SU-DHL-6 (cell line): ENCODE measurements at regions not wholly inside any gene's neighbourhood (a gene's known extent, or its start where the extent isn't known, plus 50 kb on each side); places are given as distances from the start of the nearest gene placed in this dataset.

Experiments used
- H2AFZ ChIP-seq: fragments of 200-600 bp; sonication (generic); 2 replicates; pipeline ENCODE4 v1.6.1; 2014; ENCODE audit warnings: low read depth, mild to moderate bottlenecking, moderate library complexity, mixed read lengths, antibody characterized with exemption, low read length; ENCODE audit not compliant: severe bottlenecking
- H3F3A ChIP-seq: fragments of 200-600 bp; shearing (Covaris generic); 2 replicates; pipeline ENCODE4 v1.6.0; 2016; ENCODE audit warnings: antibody characterized with exemption, mild to moderate bottlenecking; ENCODE audit not compliant: insufficient read depth
- H3K27ac ChIP-seq: fragments of 200-600 bp; sonication (generic); 2 replicates; pipeline ENCODE4 v1.5.1; 2016; ENCODE audit warnings: low read depth, mild to moderate bottlenecking, low read length, moderate library complexity, mixed read lengths
- H3K27me3 ChIP-seq: fragments of 200-600 bp; sonication (generic), shearing (Covaris generic); 2 replicates; pipeline ENCODE4 v1.6.0; 2014; ENCODE audit warnings: mild to moderate bottlenecking, low read length
- H3K36me3 ChIP-seq: fragments of 200-600 bp; sonication (generic); 2 replicates; pipeline ENCODE4 v1.6.1; 2014; ENCODE audit warnings: mild to moderate bottlenecking, low read length, mixed read lengths
- H3K4me2 ChIP-seq: fragments of 300-600, 200-600 bp; shearing (Covaris generic), sonication (generic); 2 replicates; pipeline ENCODE4 v1.6.0; 2014; ENCODE audit warnings: low read length, low read depth, mild to moderate bottlenecking; ENCODE audit not compliant: poor library complexity, severe bottlenecking
- H3K4me3 ChIP-seq: fragments of 200-600 bp; sonication (generic); 2 replicates; pipeline ENCODE4 v1.5.1; 2014; ENCODE audit warnings: antibody characterized with exemption, low read length, mild to moderate bottlenecking, mixed read lengths; ENCODE audit not compliant: insufficient read depth, poor library complexity, severe bottlenecking
- H3K79me2 ChIP-seq: fragments of 200-600 bp; sonication (generic); 2 replicates; pipeline ENCODE4 v1.6.1; 2014; ENCODE audit warnings: mild to moderate bottlenecking, low read length, moderate library complexity; ENCODE audit not compliant: insufficient read depth
- H3K9ac ChIP-seq: fragments of 200-600 bp; sonication (generic); 2 replicates; pipeline ENCODE4 v1.7.0; 2014; ENCODE audit warnings: mild to moderate bottlenecking, low read length
- H3K9me2 ChIP-seq: fragments of 200-600 bp; sonication (generic); replicated peaks from 2 replicates; pipeline ENCODE4 v1.6.1; 2014; ENCODE audit warnings: low read length; ENCODE audit not compliant: insufficient read depth
- H3K9me3 ChIP-seq: fragments of 200-600 bp; sonication (generic); 2 replicates; pipeline ENCODE4 v1.6.1; 2014; ENCODE audit warnings: low read length, mixed read lengths; ENCODE audit not compliant: insufficient read depth
- H4K20me1 ChIP-seq: fragments of 200-600 bp; sonication (generic); 2 replicates; pipeline ENCODE4 v1.6.1; 2014; ENCODE audit warnings: low read depth, mild to moderate bottlenecking, antibody characterized with exemption, low read length, moderate library complexity, mixed read lengths
- EZH2phosphoT487 ChIP-seq: fragments of 200-600 bp; sonication (generic), shearing (Covaris generic); conservative IDR thresholded peaks from 2 replicates; pipeline ENCODE4 v1.6.1; 2018; ENCODE audit warnings: mild to moderate bottlenecking, antibody characterized with exemption, low read length, moderate library complexity, mixed read lengths
- TF ChIP-seq, protein P1 (sequence below): fragments of 200-600 bp; sonication (generic); IDR thresholded peaks from one replicate; pipeline ENCODE4 v1.5.1; 2017; ENCODE audit warnings: antibody characterized with exemption, mild to moderate bottlenecking, low read length, moderate library complexity; ENCODE audit not compliant: insufficient read depth, poor library complexity, severe bottlenecking

DNA sequence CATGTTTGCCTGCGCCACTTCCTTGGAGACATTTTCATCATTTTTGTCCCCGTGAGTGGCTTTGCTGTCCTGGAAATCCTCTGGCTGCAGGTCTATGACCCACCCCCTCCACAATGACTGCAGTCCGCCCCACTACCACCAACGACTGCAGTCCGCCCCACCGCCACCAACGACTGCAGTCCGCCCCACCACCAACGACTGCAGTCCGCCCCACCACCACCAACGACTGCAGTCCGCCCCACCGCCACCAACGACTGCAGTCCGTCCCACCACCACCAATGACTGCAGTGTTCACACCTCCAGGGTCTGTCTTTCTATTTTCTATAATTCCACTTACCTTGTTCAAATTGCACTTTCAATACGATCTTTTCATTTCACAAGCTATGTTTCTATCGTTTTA lies 820.7 kb upstream of the SALL3 start:
- TF ChIP-seq EZH2phosphoT487 = no peak
- TF ChIP-seq, protein P1, sequence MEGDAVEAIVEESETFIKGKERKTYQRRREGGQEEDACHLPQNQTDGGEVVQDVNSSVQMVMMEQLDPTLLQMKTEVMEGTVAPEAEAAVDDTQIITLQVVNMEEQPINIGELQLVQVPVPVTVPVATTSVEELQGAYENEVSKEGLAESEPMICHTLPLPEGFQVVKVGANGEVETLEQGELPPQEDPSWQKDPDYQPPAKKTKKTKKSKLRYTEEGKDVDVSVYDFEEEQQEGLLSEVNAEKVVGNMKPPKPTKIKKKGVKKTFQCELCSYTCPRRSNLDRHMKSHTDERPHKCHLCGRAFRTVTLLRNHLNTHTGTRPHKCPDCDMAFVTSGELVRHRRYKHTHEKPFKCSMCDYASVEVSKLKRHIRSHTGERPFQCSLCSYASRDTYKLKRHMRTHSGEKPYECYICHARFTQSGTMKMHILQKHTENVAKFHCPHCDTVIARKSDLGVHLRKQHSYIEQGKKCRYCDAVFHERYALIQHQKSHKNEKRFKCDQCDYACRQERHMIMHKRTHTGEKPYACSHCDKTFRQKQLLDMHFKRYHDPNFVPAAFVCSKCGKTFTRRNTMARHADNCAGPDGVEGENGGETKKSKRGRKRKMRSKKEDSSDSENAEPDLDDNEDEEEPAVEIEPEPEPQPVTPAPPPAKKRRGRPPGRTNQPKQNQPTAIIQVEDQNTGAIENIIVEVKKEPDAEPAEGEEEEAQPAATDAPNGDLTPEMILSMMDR = no peak
- no peaks in the 10 kb centered on the region for H3K9me3 ChIP-seq
- no peaks in the 10 kb centered on the region; the same call in 1 of the 2 replicates for H3K27me3 ChIP-seq
- no peaks in the 10 kb centered on the region for H3K79me2 ChIP-seq
- no peaks in the 10 kb centered on the region for H3F3A ChIP-seq
- no peak overlapping the region for H3K4me2 ChIP-seq
- no peak overlapping the region for H3K27ac ChIP-seq
- no peak overlapping the region for H3K9ac ChIP-seq
- no peaks in the 10 kb centered on the region for H3K9me2 ChIP-seq
- H3K36me3 ChIP-seq = no peaks in the 10 kb centered on the region
- no peak overlapping the region for H2AFZ ChIP-seq
- H4K20me1 ChIP-seq = no peaks in the 10 kb centered on the region
- H3K4me3 ChIP-seq = no peak overlapping the region

DNA sequence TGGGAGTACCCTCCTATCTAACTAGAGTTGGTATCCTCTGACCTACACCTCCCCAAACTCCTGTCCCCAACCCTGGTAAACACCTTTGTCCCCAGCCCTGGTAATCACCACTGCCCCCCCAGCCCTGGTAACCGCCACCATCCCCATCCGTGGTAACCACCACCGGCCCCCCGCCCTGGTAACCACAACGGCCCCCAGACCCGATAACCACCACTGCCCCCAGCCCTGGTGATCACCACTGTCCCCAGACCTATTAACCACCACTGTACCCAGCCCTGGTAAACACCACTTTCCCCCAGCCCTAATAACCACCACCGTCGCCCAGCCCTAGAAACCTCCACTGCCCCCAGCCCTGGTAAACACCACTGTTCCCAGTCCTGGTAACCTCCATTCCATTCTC lies 820.2 kb upstream of the SALL3 start:
- H3K79me2 ChIP-seq = no peaks in the 10 kb centered on the region
- no peaks in the 10 kb centered on the region for H4K20me1 ChIP-seq
- no peak for TF ChIP-seq EZH2phosphoT487
- TF ChIP-seq, protein P1 = no peak
- H3K9me3 ChIP-seq = no peaks in the 10 kb centered on the region
- H3F3A ChIP-seq = no peaks in the 10 kb centered on the region
- H3K4me2 ChIP-seq = no peak overlapping the region
- H3K36me3 ChIP-seq = no peaks in the 10 kb centered on the region
- no peak overlapping the region for H3K27ac ChIP-seq
- no peak overlapping the region for H3K4me3 ChIP-seq
- H3K9ac ChIP-seq = no peak overlapping the region
- H2AFZ ChIP-seq = no peak overlapping the region
- no peaks in the 10 kb centered on the region for H3K9me2 ChIP-seq
- H3K27me3 ChIP-seq = no peaks in the 10 kb centered on the region; the same call in 1 of the 2 replicates

DNA sequence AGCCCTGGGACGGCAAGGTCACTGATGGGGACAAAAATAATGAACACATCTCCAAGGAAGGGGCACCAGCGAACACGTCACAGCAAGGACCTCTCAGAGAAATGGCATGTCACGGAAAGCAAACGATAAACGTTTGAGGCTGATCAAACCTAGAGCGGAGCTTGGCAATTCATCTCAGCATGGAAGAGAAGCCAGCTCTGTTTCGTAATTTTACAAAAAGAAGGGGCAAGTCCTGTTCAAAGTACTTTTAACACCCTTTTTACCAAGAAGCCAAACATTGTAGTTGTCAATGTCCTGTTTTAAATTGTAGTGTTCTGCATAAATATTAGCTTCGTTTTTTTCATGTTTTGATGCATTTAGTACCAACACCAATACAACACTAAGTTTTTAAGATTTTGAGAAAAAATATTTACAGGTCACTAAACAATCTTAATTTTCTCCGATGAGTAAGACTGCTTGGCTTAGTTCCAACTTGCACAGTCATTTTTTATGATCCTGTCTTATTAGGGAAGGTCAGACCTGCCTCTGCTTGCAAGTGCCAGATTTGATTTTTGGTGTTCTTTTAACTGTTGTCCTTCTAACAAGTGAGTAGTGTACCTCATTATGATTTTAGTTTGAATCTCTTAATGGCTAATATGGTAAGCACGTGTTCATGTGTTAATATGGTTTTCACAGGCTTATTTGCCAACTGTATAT lies 818.5 kb upstream of the SALL3 start:
- Histone ChIP-seq H3K27ac (no peak overlapping the region), H4K20me1 (no peaks in the 10 kb centered on the region), H3K36me3 (no peaks in the 10 kb centered on the region), H3K27me3 (no peaks in the 10 kb centered on the region; the same call in 1 of the 2 replicates), H3K9me2 (no peaks in the 10 kb centered on the region), H3K4me3 (no peak overlapping the region), H3K4me2 (no peak overlapping the region), H3K9ac (no peak overlapping the region), H3K9me3 (no peaks in the 10 kb centered on the region), H2AFZ (no peak overlapping the region), H3K79me2 (no peaks in the 10 kb centered on the region), H3F3A (no peaks in the 10 kb centered on the region)
- TF ChIP-seq EZH2phosphoT487 = no peak
- TF ChIP-seq, protein P1 = no peak
